GM12891 (cell line): ENCODE measurements at regions not wholly inside any gene's neighbourhood (a gene's known extent, or its start where the extent isn't known, plus 50 kb on each side); places are given as distances from the start of the nearest gene placed in this dataset.

Source experiments
- PAX5 ChIP-seq: IDR thresholded peaks from 2 replicates; pipeline ENCODE4 v1.6.1; 2011; ENCODE audit warnings: low read length, moderate library complexity, mild to moderate bottlenecking; ENCODE audit not compliant: insufficient read depth, severe bottlenecking
- POLR2A ChIP-seq: IDR thresholded peaks from 2 replicates; pipeline ENCODE4 v1.6.1; 2011; ENCODE audit warnings: low read depth, low read length, control low read depth
- POLR2AphosphoS5 ChIP-seq: IDR thresholded peaks from 2 replicates; pipeline ENCODE4 v1.6.1; 2011; ENCODE audit warnings: low read depth, low read length, control low read depth
- POU2F2 ChIP-seq: IDR thresholded peaks from 2 replicates; pipeline ENCODE4 v1.6.1; 2011; ENCODE audit warnings: low read depth, mild to moderate bottlenecking, control low read depth, low read length, moderate library complexity
- SPI1 ChIP-seq: IDR thresholded peaks from 2 replicates; pipeline ENCODE4 v1.6.1; 2011; ENCODE audit warnings: low read depth, low read length, control low read depth
- TAF1 ChIP-seq: IDR thresholded peaks from 2 replicates; pipeline ENCODE4 v1.6.1; 2011; ENCODE audit warnings: low read depth, low read length, control low read depth

- no peak for TF ChIP-seq POLR2A
- TF ChIP-seq TAF1 = no peak
- TF ChIP-seq POLR2AphosphoS5 = no peak
- TF ChIP-seq PAX5 = no peak
- TF ChIP-seq SPI1 = no peak
- TF ChIP-seq POU2F2 = no peak
Measured at GRCh38 chr15:37485056-37485455, 384.7 kb upstream of the MEIS2 start.
